DND-41 (cell line): ENCODE measurements at regions not wholly inside any gene's neighbourhood (a gene's known extent, or its start where the extent isn't known, plus 50 kb on each side); places are given as distances from the start of the nearest gene placed in this dataset.

Experiments used
- ATAC-seq: fragments of 200-7000 bp; cut with Tn5 transposase; 3 replicates; pipeline ENCODE4 v1.9.1; 2021; ENCODE audit warnings: low read depth; ENCODE audit not compliant: insufficient read depth
- DNase-seq: peaks from one replicate; pipeline ENCODE4 v3.0.0-alpha.2; 2020
- H2AFZ ChIP-seq: 2 replicates; pipeline ENCODE4 v1.6.0; 2012; ENCODE audit warnings: low read depth, low read length
- H3K27ac ChIP-seq: 2 replicates; pipeline ENCODE4 v1.5.1; 2012; ENCODE audit warnings: low read length, inconsistent platforms
- H3K27me3 ChIP-seq: fragments of 200-600 bp; sonication (generic); 2 replicates; pipeline ENCODE4 v1.6.0; 2012; ENCODE audit warnings: low read length, mild to moderate bottlenecking, inconsistent platforms; ENCODE audit not compliant: insufficient read depth, poor library complexity
- H3K36me3 ChIP-seq: 2 replicates; pipeline ENCODE4 v1.5.1; 2012; ENCODE audit warnings: low read length, inconsistent platforms; ENCODE audit not compliant: insufficient read depth
- H3K4me1 ChIP-seq: 2 replicates; pipeline ENCODE4 v1.5.1; 2012; ENCODE audit warnings: mild to moderate bottlenecking, low read length; ENCODE audit not compliant: insufficient read depth
- H3K4me2 ChIP-seq: 2 replicates; pipeline ENCODE4 v1.6.0; 2012; ENCODE audit warnings: mild to moderate bottlenecking, moderate library complexity, low read length, inconsistent platforms; ENCODE audit not compliant: insufficient read depth
- H3K4me3 ChIP-seq, 2 experiments: fragments of 200-600 bp in 1 of 2; shearing (Covaris generic) in 1 of 2; 2 replicates each; pipeline ENCODE4 v1.5.1; 2012 to 2016; ENCODE audit warnings: inconsistent platforms in 2 of 2, low read length in 2 of 2, mild to moderate bottlenecking in 2 of 2, low read depth in 1 of 2, moderate library complexity in 1 of 2
- H3K79me2 ChIP-seq: 2 replicates; pipeline ENCODE4 v1.6.0; 2012; ENCODE audit warnings: low read length, inconsistent platforms; ENCODE audit not compliant: insufficient read depth
- H3K9ac ChIP-seq: 2 replicates; pipeline ENCODE4 v1.6.0; 2012; ENCODE audit warnings: low read depth, mild to moderate bottlenecking, inconsistent platforms, low read length, moderate library complexity
- H3K9me3 ChIP-seq: 2 replicates; pipeline ENCODE4 v1.5.1; 2012; ENCODE audit warnings: low read length, moderate library complexity, mild to moderate bottlenecking, inconsistent platforms; ENCODE audit not compliant: insufficient read depth, severe bottlenecking
- H4K20me1 ChIP-seq: 2 replicates; pipeline ENCODE4 v1.6.0; 2012; ENCODE audit warnings: low read length; ENCODE audit not compliant: insufficient read depth
- EZH2 ChIP-seq: IDR thresholded peaks from 3 replicates; pipeline ENCODE4 v1.6.1; 2012; ENCODE audit warnings: borderline replicate concordance, low read depth, mild to moderate bottlenecking, moderate library complexity, low read length, inconsistent platforms; ENCODE audit not compliant: severe bottlenecking
- TF ChIP-seq, protein P1 (sequence below): IDR thresholded peaks from 2 replicates; pipeline ENCODE4 v1.5.1; 2012; ENCODE audit warnings: borderline replicate concordance, low read length, moderate library complexity, mild to moderate bottlenecking; ENCODE audit not compliant: poor library complexity, severe bottlenecking; ENCODE audit errors: extremely low read depth

DNA sequence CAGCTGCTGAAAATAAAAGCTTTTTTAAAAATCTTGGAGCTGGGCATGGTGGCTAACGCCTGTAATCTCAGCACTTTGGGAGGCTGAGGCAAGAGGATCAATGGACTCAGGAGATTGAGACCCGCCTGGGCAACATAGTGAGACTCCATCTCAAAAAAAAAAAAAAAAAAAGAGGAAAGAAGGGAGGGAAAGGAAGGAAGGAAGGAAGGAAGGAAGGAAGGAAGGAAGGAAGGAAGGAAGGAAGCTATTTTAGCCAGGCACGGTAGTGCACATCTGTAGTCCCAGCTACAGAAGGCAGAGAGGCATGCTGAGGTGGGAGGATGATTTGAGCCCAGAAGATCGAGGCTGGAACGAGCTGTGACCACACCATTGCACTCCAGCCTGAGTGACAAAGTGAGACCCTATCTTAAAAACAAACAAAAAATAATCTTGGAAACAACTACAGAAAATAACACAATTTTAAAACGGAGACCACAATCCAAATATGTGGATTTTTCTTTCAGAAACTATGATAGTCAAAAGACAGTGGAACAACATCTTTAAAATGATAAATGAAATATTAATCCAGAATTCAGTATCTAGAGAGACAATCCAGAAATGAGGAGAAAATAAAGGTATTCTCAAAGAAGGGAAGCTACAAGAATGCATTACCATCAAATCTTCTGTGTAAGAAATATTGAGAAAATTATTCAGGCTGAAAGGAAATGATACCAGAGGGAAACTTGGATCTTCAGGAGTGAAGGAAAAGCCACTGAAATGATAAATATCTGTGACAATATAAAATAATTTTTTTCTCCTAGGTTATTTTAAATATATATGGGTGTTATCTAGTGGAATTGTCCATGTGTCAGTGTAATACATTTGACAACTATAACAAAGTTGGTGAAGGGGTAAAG lies 182.0 kb downstream of the GPX5 start:
- Histone ChIP-seq H3K9me3 (peaks cover 3% of the 10 kb centered on the region), H3K36me3 (no peaks in the 10 kb centered on the region), H3K27ac (no peak overlapping the region), H3K79me2 (no peaks in the 10 kb centered on the region), H2AFZ (no peak overlapping the region), H4K20me1 (no peaks in the 10 kb centered on the region), H3K9ac (no peak overlapping the region), H3K4me1 (no peaks in the 10 kb centered on the region), H3K4me3 (no peak overlapping the region), H3K27me3 (no peaks in the 10 kb centered on the region), H3K4me2 (no peak overlapping the region)
- ATAC-seq (no peak), DNase-seq (no peak)
- TF ChIP-seq, protein P1, sequence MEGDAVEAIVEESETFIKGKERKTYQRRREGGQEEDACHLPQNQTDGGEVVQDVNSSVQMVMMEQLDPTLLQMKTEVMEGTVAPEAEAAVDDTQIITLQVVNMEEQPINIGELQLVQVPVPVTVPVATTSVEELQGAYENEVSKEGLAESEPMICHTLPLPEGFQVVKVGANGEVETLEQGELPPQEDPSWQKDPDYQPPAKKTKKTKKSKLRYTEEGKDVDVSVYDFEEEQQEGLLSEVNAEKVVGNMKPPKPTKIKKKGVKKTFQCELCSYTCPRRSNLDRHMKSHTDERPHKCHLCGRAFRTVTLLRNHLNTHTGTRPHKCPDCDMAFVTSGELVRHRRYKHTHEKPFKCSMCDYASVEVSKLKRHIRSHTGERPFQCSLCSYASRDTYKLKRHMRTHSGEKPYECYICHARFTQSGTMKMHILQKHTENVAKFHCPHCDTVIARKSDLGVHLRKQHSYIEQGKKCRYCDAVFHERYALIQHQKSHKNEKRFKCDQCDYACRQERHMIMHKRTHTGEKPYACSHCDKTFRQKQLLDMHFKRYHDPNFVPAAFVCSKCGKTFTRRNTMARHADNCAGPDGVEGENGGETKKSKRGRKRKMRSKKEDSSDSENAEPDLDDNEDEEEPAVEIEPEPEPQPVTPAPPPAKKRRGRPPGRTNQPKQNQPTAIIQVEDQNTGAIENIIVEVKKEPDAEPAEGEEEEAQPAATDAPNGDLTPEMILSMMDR, result no peak
- no peak for TF ChIP-seq EZH2

DNA sequence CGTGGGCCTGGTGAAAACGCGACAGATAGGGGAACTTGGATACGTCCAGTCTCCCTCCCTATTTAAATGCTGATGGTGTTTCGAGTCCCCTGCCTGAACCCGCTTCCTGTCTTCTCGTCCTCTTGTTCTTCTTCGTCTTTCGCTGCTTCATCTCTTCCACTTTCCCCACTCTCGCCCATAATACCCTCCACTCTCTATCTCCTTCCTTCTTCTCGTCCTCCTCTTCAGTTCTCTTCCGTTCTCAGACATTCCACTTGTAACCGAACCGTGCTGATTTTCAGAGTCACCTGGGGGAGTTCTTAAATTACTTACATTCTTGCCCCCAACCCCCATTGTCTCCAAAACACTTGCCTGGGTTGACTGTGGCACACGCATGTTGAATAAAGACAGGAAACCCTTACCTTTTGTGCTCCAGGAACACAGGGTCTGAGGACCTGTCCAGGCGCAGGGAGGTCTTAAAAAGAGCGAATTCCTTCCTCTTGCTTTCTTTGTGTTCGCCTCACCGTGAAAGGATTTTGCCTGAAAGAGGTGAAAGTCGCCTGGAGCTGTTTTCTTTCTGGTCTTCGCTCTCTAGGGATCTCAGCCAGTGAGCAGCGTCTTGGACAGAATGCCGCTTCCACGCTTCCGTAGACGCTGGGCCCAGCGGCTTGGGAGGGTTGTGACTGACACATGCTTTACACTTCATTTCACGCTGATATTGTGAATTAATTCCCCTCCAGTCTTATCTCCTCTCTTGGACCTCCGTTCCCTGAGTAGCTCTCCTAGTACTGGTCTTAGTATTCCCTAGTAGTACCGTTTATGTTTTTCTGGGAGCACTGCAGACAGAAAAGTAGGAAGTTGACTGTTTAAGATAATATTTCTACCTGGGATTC lies 184.0 kb downstream of the GPX5 start:
- no peak for TF ChIP-seq EZH2
- TF ChIP-seq, protein P1, result no peak
- Histone ChIP-seq H3K9me3 (peaks cover 3% of the 10 kb centered on the region), H3K27ac (no peak overlapping the region), H3K4me1 (no peaks in the 10 kb centered on the region), H3K9ac (no peak overlapping the region), H3K4me2 (no peak overlapping the region), H3K4me3 (no peak overlapping the region), H4K20me1 (no peaks in the 10 kb centered on the region), H2AFZ (no peak overlapping the region), H3K36me3 (no peaks in the 10 kb centered on the region), H3K79me2 (no peaks in the 10 kb centered on the region), H3K27me3 (no peaks in the 10 kb centered on the region)
- DNase-seq, result no peak
- no peak for ATAC-seq

- no peak overlapping the region for H3K4me3 ChIP-seq
- no peaks in the 10 kb centered on the region for H3K27me3 ChIP-seq
- H3K36me3 ChIP-seq, result no peaks in the 10 kb centered on the region
- no peak overlapping the region for H3K27ac ChIP-seq
- H4K20me1 ChIP-seq, result no peaks in the 10 kb centered on the region
- no peak for TF ChIP-seq EZH2
- TF ChIP-seq, protein P1, result no peak
- H3K79me2 ChIP-seq, result no peaks in the 10 kb centered on the region
- peaks cover 3% of the 10 kb centered on the region for H3K9me3 ChIP-seq
- H3K4me2 ChIP-seq, result no peak overlapping the region
- no peak overlapping the region for H3K9ac ChIP-seq
- H3K4me1 ChIP-seq, result no peaks in the 10 kb centered on the region
- no peak for ATAC-seq
- no peak overlapping the region for H2AFZ ChIP-seq
- DNase-seq, result no peak
Measured at GRCh38 chr6:28710466-28711191, 184.9 kb downstream of the GPX5 start.
